ENCODE measurements at regions not wholly inside any gene's neighbourhood (a gene's known extent, or its start where the extent isn't known, plus 50 kb on each side); places are given as distances from the start of the nearest gene placed in this dataset.

- DNase-seq: no peak
These were observed 90.5 kb upstream of the ANKRD50 start for GRCh38 chr4:124803026-124803425.

- no peak for DNase-seq
These were observed 84.7 kb upstream of the ANKRD50 start for GRCh38 chr4:124797223-124797622.

GRCh38 chr4:124790471-124790870 lies 77.9 kb upstream of the ANKRD50 start:
- no peak for DNase-seq

GRCh38 chr4:124786634-124787033 lies 74.1 kb upstream of the ANKRD50 start:
- no peak for DNase-seq

GRCh38 chr4:124785645-124786044 lies 73.1 kb upstream of the ANKRD50 start:
- DNase-seq: no peak

GRCh38 chr4:124783847-124784246 lies 71.3 kb upstream of the ANKRD50 start:
- peak; percentile 33 for DNase-seq

GRCh38 chr4:124777007-124777406 lies 64.5 kb upstream of the ANKRD50 start:
- DNase-seq: no peak

- no peak for DNase-seq
These were observed 56.2 kb upstream of the ANKRD50 start for GRCh38 chr4:124768596-124769365.

- no peak for DNase-seq
These were observed 50.4 kb upstream of the ANKRD50 start for GRCh38 chr4:124762956-124763355.

All from HCEC 1CT (cell line).